DMS53 treated with DMSO at 0.1 percent for 48 hours (cell line): ENCODE measurements at regions not wholly inside any gene's neighbourhood (a gene's known extent, or its start where the extent isn't known, plus 50 kb on each side); places are given as distances from the start of the nearest gene placed in this dataset.
"Not testable (repeated sequence)": the region's sequence is repeated elsewhere in the genome, so short reads cannot be mapped to it uniquely, and the experiment has no call there.

Experiments used
- DNase-seq: peaks from one replicate; lab custom pipeline; 2025; ENCODE audit not compliant: unreplicated experiment; lab: John Stamatoyannopoulos, UW

DNA sequence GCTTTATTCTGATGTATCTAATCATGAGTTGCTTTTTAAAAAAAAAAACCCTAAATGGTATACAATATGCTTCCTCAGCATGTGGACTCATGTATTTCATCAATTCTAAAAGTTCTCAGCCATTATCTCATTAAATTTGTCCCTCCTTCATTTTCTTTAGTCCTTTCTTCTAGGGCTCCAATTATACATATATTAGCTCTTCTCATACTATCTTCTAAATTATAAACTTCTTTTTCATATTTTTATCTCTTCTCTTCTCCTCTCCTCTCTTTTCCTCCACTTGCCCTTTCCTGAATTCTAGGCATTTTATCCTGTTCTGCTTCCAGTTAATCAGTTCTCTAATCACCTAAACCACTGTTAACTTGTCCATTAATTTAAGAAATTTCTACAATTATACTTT is 55.0 kb upstream of the IL33 start:
- DNase-seq: no peak

DNA sequence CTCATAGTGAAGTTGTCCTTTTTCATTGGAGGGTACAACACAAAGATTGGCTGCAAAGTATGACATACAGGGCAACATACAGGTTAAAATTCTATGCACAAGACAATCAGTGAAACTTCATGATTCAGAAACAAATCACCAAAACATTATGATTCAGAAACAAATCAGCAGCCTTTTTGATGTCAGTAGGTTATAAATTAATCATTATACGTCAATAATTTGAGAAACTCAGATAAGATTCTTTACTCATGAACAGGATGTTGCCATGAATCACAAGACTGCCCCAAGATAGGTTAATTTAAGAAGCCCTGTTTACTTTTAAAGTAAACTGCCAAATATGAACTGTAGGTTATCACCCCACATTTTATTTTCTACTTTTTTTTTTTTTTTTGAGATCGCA is 62.2 kb upstream of the IL33 start:
- no peak for DNase-seq

DNA sequence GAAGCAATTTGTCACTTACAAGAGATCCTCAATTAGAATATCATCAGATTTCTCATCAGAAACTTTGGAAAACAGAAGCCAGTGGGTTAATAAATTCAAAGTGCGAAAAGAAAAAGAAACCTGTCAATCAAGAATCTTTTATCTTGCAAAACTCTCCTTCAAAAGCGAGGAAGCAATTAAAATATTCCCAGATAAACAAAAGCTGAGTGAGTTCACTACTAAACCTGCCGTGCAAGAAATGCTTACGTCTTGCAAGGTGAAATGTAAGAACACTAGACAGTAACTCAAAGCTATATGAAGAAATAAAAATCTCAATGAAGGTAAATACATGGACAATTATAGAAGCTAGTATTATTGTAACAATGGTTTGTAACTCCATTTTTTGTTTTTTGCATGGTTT is 62.8 kb upstream of the IL33 start:
- DNase-seq: no peak

DNA sequence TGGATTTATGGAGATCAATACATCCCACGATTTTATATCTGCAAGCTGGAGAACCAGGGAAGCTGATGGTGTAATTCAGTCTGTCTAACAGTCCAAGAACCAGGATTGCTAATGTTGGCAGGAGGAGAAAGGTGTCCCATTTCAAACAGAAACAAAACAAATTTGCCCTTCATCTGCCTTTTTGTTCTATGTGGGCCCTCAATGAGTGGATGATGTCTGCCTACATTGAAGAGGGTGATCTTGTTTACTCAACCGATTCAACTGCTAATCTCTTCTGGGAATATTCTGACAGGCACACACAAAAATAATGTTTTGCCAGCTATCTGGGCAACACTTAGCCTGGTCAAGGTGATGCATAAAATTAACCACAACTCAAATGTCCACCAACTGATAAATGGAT is 65.1 kb upstream of the IL33 start:
- peak; percentile 49 for DNase-seq

DNA sequence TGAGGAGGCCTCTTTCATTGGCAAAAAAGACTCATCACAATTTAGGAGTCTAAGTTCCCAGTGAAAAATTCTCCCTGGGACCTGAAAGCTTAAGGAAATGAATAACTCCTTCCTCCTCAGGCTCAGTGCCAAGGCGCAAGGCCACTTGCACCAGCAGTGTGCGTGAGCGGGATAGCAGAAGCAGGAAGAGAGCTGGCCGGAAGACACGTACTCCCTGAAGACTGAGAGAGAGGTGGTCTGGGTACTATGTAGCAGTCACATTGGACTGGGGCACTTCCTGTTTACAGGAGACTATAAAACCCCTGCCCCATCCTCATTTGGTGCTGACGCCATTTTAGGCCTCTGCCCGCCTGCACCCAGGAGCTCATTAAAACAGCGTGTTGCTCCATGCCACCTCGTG is 66.3 kb upstream of the IL33 start:
- no peak for DNase-seq

DNA sequence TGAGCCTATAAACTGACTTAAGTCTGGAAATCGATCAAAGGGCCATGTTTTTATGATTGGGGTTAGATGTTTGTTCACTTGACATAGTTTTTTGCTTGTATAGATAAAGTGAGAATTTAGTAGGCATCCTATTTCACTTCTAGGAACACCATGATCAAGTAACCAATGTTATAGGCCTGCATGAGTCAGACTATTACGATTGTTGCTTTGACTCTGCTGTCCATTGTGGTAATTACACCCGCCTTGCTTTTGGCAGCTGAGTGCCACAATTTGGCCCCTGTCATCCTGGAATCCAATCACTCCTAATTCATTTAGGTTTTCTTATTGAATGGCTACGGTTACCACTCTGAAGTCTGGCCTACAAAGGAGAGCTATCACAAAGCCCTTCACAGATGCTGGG is 67.8 kb upstream of the IL33 start:
- DNase-seq: no peak

DNA sequence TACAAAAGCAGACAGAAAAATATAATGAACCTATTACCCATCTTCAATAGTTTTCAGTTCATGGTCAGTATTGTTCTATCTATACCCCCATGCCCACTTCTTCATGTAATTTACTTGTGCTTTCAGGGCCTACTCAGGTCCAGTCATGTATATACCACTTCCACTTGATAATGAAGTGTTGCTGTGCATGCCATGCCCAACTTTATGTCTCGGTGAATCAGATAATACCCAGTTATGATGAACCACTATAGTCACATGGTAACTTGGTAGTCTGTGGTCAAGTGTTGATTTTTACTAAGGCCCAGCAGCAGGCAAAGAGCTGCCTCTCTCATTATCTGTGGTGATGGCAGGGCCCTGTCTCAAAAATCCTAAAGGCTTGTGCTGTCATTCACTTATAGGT is 70.7 kb upstream of the IL33 start:
- DNase-seq: no peak

DNA sequence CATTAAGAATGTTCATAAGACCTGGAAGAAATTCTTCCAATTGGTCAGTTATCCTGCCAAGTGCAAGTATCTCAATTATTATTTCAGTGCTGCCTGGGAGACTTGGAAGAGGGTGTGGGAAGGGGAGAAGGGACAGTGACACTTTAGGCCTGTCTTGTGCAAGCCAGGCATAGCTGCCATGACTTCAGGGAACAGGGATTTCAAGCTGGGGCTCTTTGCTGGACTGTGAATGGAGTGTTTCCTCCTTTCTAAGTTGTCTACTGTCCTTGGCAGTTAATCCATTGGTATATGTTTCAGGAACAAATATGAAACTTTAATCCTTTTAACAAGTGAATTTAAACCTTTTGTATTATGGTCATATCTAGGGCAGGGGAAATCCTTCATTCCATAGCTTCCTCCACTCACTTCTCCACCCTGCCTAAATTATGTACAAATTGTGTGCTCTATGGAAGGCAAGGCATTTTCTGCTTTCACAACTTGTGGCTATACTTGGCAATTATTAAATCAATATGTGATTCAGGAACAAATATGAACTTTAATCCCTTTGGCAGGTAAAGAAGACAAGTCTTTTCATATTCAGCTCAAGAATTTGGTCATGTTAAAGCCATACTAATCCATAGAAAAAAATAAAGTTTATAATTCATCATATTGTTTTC is 72.7 kb upstream of the IL33 start:
- DNase-seq: no peak

DNA sequence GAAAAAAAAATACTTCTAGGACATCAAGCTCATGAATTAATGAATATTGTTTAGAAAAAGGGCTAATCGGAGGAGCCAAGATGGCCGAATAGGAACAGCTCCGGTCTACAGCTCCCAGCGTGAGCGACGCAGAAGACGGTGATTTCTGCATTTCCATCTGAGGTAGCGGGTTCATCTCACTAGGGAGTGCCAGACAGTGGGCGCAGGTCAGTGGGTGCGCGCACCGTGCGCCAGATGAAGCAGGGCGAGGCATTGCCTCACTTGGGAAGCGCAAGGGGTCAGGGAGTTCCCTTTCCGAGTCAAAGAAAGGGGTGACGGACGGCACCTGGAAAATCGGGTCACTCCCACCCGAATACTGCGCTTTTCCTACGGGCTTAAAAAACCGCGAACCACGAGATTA is 79.8 kb upstream of the IL33 start:
- DNase-seq: not testable (repeated sequence)

DNA sequence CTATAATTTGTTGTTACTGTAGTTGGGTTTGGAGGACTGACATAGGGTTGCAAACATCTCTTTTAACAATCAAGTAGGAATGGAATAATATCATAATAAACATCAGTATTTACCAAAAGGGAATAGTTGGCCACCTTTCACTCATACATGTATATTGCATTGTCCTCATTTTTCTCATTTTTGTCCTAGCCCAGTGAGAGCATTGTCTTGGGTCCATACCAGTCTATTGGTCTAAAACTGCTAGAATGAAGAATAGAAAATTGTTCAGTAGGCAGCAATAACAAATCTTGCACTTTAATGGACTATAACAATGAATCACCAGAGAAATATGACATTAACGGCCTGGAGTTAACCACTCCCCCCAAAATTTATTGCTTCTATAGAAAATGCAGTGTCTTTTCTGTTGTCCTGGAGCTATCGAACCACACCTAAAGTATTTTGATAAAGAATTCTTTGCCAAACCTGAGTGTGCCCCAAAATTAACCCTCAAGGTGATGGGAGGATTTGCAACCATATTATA is 80.9 kb upstream of the IL33 start:
- no peak for DNase-seq

DNA sequence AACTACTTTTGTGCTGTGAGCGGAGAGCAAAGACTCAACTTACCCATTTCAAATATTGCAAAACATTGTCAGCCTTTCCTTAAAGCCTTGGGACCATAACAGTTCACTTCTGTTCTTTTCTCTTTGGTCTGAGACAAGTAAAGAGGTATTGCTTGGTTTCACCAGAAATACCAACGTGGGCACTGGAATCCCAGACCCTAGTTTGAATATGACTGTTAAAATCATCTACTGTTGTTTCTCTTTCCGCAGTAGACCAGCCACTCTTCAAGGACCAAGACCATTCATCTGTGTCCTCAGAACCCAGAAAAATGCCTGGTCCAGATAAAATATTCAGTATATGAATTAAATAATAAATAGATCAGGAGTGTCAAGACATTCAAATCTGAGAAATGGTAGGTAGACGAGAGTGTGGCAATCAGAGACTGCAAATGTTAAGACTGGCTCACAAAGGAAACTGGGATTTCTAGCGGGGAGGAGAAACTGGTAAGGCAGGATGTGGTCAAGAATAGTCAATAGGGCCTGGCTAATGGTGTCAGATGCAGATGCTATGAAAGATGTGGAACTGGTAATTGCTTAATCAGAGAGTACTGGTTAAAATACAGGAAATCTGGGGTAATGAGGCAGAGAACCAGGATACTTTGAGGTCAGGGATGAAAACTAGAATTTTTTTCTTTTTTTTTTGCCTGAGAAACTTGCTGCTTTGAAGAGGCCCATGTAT is 82.1 kb upstream of the IL33 start:
- DNase-seq: peak; percentile 4

DNA sequence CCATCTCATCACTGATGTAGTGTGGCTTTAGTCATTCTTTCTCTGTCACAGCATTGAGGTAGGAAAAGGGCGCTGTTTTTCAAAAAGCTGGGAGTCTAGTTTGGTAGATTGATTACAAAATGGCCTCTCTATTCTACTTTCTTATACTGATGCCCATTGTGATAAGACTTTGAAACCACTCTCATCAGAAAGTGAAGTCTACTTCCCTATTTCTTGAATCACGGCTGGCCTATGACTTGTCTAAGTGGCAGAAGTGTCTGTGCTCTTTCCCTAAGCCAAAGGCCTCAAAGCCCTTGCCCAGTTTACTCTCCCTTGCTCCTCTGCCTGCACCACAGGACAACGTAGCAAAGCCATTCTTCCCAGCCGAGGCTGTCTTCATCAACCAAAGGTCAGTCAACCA is 83.0 kb upstream of the IL33 start:
- DNase-seq: no peak

DNA sequence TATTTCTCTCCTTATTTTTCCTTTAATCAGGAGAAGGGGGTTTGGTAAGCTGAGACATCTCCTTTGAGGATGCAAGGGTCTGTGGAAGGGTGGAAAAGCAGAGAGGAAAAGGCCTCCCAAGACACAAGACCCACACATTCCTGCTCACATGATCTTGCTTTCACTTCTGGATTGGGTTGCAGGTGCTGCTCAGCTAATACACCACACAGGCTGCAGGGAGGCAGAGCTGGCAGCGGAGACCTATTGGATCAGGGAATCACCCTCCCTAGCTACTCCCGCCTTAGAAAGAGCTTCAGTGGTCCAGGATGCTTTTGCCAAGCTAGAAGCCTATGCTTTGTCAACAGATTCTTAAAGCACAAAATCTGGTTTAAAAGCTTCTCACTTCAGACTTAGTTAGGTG is 87.6 kb upstream of the IL33 start:
- no peak for DNase-seq

DNA sequence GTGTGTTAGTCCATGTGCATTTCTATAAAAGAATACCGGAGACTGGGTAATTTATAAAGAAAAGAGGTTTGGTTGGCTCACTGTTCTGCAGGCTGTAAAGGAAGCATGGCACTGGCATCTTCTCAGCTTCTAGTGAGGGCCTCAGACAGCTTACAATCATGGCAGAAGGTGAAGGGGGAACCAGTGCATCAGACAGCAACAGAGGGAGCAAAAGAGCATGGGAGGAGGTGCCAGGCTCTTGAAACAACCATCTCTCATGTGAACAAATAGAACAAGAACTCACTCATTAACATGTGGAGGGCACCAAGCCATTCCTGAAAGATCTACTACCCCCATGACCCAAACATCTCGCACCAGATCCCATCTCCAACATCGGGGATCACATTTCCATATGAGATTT is 89.2 kb upstream of the IL33 start:
- DNase-seq: no peak

DNA sequence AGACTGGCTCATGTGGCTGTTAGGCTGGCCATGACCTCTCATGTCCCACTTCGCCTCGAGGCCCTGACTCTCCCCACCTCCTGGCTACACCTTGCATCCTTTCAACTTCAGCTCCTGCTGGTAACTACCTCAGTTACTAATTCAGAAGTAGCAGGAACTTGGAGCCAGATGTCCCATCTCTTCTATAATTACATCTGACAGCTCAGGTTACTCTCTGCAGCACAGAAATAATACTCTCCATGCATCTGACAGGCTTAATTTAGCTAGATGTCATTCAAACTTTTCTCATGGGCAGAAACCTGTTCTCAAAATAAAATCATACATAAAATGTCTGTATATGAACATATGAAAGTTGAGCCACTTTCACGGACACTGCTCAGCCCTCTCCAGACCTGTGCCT is 92.2 kb upstream of the IL33 start:
- DNase-seq: no peak

DNA sequence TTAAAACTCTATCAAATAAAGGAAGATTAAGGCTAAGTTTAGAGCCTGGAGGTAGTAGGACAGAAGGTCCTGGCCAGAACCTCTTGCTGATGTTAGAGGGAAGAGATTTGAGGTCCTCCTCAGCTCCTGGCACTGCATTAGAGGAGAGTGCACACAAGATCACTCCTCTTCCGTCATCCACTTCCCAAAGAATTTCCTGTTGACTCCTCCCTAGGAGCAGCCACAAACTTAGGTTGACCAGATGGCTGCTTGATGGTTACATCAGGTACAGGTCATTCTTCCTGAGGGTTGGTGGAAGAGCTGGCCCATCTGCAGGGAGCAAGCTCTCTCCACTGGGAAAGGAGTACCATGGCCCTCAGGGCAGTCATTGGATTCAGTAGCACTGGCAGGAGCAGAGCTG is 93.9 kb upstream of the IL33 start:
- DNase-seq: no peak

DNA sequence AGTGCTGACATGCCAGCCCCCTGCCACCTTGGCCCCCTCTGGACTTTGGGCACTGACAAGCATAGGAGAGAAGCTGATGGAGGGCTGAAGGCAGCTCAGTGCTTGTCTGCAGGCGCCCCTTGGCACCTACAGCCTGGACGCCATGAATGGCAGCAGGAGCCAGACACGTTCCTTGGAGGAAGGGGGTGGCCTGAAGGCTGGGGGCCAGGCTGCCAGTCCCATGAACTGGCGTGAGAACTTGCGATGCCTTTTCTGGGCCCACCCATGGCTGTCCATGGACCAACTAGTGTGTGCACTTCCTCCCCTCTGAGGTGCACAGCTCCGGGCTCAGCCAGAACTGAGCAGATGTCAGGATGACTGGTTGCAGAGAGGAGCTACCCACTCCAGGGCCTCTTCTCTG is 99.0 kb upstream of the RANBP6 start:
- DNase-seq: no peak

DNA sequence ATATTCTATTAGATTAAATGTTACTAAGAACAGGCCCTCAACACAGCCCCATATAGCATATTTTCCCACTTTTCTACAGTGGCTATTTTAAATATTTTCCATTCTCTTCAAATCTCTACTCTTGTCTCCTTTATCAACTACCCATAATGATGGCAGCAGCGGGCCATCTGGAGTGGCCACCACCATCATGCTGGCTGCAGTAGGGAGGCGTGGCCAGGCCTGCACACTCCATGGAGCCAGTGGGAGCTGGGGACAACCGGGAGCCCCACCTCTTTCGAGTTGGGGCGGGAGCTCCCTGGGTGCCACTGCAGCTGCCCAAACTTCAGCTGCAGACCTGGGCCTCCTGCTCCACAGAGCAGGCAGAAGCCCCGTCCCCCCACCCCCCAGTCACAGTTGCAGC is 98.4 kb upstream of the RANBP6 start:
- DNase-seq: no peak

DNA sequence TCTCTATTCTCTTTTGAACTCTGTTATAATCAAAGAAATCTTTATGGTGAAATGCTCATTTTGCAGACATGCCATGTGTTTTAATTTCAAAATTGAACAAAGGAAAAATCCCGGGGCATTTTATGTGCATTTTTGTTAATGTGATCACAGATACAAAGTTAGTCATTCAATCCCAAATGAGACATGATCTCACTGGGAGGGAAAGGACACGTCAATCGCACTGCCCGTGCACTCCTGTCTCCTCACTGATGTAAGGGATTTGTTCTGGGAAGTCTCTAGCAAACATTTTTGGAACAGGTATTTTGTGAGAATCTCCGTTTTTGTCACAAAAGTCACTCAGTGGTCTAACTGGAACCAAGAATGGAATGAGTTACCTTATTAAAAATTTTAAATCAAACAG is 97.9 kb upstream of the RANBP6 start:
- DNase-seq: no peak

DNA sequence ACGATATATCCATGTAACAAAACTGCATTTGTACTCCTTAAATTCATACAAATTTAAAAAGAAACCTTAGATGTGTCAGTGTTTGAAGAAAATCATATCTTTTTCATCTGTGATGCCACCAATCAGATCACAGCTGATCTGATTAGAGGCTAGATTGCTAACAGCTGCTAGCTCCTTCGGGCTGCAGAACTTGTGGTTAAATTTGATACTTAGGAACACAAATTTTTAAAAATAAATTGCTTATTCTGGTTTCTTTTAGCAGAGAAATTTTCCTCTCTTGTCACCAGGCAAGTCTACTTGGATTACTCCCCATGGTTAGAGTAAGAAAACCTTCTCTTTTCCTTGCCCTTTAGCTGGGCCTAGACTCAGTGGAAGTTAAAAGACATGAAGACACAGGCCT is 94.6 kb upstream of the RANBP6 start:
- no peak for DNase-seq

DNA sequence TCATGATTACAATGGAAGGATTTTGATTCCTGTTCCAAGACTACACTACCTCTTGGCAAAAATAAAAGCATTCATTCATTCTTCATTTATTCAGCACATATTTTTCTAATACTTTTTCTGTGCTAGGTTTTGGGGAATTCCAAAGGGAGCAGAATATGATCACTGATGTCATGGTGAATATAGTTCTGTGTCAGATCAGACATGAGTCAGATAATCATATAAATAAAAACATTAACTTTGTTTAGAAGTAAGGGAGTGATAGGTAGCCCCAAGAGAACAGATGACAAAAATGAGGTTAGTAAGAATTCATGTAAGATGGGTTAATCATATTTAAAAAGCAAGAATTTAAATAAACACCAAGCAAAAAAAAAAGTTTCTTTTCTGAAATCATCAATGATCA is 94.1 kb upstream of the RANBP6 start:
- DNase-seq: no peak

DNA sequence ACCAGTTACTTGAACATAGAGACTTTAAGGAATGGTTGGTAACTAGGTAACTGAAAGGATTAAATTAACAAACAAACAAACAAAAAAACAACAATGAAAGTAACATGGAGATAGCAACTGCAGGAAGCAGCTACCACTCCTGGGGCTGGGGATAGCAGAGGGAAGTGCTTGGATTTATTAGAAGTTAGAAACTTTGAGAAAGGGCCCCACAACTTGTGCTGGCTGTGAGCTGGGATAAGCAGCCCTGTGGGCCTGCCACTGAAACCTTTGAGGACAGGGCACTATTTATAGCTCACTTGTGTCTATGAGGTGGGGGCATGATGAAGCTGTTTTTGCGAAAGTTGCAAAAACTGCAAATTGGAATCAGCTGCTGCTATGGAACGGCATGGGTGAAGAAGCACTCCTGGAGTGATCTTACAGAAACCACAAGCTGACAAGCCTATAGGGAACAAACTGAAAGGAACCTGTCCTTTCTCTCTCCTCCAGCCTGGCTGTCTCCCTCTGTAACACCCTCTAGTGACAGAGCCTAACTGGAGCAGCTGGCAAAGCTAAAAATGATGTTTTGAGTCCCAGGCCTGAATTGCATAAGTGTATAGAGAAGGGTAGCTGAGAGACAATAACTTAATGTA is 91.4 kb upstream of the RANBP6 start:
- DNase-seq: peak; percentile 34
